Ovary (tissue), 7 donors: ENCODE measurements at regions not wholly inside any gene's neighbourhood (a gene's known extent, or its start where the extent isn't known, plus 50 kb on each side); places are given as distances from the start of the nearest gene placed in this dataset.

Experiments used
- DNase-seq, 5 donors: peaks; one replicate each; pipeline ENCODE4 v3.0.0-alpha.2; 2019 to 2020
- H3K27ac ChIP-seq, 2 donors: fragments of 200-600 bp; one replicate each; pipeline versions ENCODE4 v1.5.1 to v1.8.0; 2019 to 2022
- H3K27me3 ChIP-seq: fragments of 200-600 bp; one replicate; pipeline ENCODE4 v1.8.0; 2022
- H3K36me3 ChIP-seq: fragments of 200-600 bp; sonication (generic); one replicate; pipeline ENCODE4 v1.5.1; 2019
- H3K4me1 ChIP-seq: one replicate; pipeline ENCODE4 v1.8.1; 2013; ENCODE audit warnings: mild to moderate bottlenecking, moderate library complexity; ENCODE audit not compliant: insufficient read depth
- H3K4me3 ChIP-seq: fragments of 200-600 bp; sonication (generic); one replicate; pipeline ENCODE4 v1.5.1; 2017
- H3K9me3 ChIP-seq, 2 donors: fragments of 200-600 bp in 1 of 2; sonication (generic) in 1 of 2; one replicate each; pipeline versions ENCODE4 v1.5.1 to v1.8.1; 2013 to 2019; ENCODE audit warnings: mild to moderate bottlenecking in 1 of 2, moderate library complexity in 1 of 2
- EP300 ChIP-seq: sonication (generic); formaldehyde crosslinking; IDR thresholded peaks from one replicate; pipeline ENCODE4 v1.6.1; 2017; ENCODE audit warnings: antibody characterized with exemption
- POLR2A ChIP-seq: fragments of 450-650 bp; IDR thresholded peaks from one replicate; pipeline ENCODE4 v1.6.1; 2017; ENCODE audit warnings: antibody characterized with exemption, mild to moderate bottlenecking, moderate library complexity
- WGBS, 3 donors: extraction: QIAGEN DNeasy Blood & Tissue Kit in 1 of 3; methylation state at CpG; one replicate each; pipeline versions ENCODE4 v1.1.5 to v1.1.7; 2013 to 2017; 5-methylcytosine and 5-hydroxymethylcytosine counted together
- intact Hi-C, 4 donors: fragments of 100-400 bp; cut with DNase I; formaldehyde crosslinking; loops; one replicate each; pipeline versions ENCODE4 v1.11.0 to v1.15.1; 2022 to 2023
- TF ChIP-seq, protein P1 (sequence below), 3 donors: fragments of 450-650 bp in 2 of 3; fragments of 200-600 bp in 1 of 3; IDR thresholded peaks; one replicate each; pipeline versions ENCODE4 v1.5.1 to v1.8.0; 2016 to 2022; ENCODE audit warnings: antibody characterized with exemption in 3 of 3, mild to moderate bottlenecking in 1 of 3
- donor health status: DM: no; HTN: no; CAD: no; lungs with moderate emphysema.
- donor health status: DM: no; HTN: no; CAD: no.
- donor health status: Bipolar disorder and iron deficiency.
- donor health status: DM: no; HTN: no; CAD: no.
- donor health status: DM: yes; HTN: yes; CAD: no.

DNA sequence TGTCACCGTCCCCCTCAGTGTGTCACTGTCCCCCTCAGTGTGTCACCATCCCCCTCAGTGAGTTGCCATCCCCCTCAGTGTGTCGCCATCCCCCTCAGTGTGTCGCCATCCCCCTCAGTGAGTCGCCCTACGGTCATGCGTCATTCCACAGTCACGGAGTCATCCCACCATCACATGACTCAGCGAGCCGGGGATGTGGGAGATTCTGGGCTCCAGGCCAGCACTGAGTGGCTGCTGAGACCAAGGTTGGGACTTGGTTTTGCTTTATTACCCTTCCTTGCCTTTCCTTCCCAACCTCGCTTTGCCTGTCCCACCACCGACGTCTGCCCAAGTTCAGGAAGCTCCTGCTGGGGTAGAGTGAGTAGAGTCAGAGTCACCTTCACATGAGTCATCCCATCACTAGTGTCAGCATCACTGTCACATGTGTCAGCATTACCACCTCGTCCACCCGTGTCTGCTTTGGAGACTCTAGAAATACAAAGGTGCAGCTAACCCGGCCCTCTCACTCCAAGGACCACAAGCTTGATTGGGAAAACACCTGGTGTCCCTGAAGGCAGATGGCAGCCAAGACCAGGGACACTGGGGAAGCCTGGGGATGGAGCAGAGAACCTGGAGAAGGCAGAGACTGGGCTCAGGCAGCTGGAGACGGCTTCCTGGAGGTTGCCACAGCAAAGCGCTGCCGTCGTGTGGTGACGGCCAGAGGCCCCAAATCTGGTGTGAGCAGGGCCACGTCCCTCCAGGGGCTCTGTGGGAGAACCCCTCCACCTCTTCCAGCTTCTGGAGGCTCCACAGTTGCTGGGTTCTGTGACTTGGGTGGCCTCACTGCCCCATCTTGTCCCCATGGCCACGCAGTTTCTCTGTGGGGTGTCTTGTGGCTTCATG, 485.2 kb upstream of the SALL3 start:
- 74 to 79% (median 77%) methylated on average over 21 to 22 of the region's 22 CpGs for WGBS, 3 donors
- Histone ChIP-seq H3K9me3 (no peaks in the 10 kb centered on the region), H3K27ac (no peak overlapping the region), H3K4me1 (no peaks in the 10 kb centered on the region), H3K27me3 (no peaks in the 10 kb centered on the region), H3K36me3 (no peaks in the 10 kb centered on the region), H3K4me3 (no peak overlapping the region)
- TF ChIP-seq, protein P1, sequence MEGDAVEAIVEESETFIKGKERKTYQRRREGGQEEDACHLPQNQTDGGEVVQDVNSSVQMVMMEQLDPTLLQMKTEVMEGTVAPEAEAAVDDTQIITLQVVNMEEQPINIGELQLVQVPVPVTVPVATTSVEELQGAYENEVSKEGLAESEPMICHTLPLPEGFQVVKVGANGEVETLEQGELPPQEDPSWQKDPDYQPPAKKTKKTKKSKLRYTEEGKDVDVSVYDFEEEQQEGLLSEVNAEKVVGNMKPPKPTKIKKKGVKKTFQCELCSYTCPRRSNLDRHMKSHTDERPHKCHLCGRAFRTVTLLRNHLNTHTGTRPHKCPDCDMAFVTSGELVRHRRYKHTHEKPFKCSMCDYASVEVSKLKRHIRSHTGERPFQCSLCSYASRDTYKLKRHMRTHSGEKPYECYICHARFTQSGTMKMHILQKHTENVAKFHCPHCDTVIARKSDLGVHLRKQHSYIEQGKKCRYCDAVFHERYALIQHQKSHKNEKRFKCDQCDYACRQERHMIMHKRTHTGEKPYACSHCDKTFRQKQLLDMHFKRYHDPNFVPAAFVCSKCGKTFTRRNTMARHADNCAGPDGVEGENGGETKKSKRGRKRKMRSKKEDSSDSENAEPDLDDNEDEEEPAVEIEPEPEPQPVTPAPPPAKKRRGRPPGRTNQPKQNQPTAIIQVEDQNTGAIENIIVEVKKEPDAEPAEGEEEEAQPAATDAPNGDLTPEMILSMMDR (IDR thresholded peaks at IDR 0.05), result no peak
- TF ChIP-seq POLR2A (no peak), EP300 (no peak)
- no peak for DNase-seq
- intact Hi-C loops, result no loop called here

DNA sequence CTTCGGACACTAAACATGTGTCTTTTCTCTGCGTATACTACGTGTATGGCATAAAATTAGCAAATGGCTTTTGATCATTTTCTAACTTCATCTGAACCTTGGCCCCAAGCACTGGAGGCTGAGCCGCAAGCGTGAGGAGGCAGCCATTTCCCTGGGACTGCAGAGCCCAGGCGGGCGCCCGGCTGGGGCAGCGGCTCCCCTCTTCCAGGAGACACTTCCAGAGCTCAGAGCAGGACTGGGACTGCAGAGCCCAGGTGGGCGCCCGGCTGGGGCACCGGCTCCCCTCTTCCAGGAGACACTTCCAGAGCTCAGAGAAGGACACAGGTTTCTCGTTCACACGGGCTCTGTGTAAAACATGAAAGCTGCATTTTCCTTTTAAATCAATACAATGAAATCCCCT, 484.1 kb upstream of the SALL3 start:
- DNase-seq, result no peak
- Histone ChIP-seq H3K4me1 (no peaks in the 10 kb centered on the region), H3K36me3 (no peaks in the 10 kb centered on the region), H3K9me3 (no peaks in the 10 kb centered on the region), H3K27me3 (no peaks in the 10 kb centered on the region), H3K27ac (no peak overlapping the region), H3K4me3 (no peak overlapping the region)
- TF ChIP-seq POLR2A (no peak), EP300 (no peak)
- TF ChIP-seq, protein P1 (IDR thresholded peaks at IDR 0.05), result no peak
- intact Hi-C loops, result no loop called here
- WGBS, 3 donors, result 87 to 92% (median 89%) methylated on average over 14 of the region's 14 CpGs

DNA sequence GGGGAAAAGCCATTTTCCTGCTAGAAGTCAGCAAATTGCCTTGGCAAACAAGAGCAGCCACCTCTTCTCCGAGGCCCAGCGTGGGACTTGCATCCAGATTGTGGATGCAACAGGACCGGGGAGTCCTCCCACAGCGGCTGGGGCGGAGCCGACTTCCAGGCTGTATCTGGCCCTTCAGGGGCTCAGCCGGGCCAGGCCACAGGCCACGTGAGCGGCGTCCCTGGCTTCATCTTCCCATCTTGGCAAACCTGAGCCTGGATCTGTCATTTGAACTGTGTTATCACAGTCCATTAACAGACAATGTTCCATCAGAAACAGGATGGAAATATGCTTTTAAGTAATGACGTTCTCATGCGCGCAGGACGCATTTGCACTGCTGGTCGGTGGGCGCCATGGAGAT, 483.5 kb upstream of the SALL3 start:
- H3K36me3 ChIP-seq, result no peaks in the 10 kb centered on the region
- no peak overlapping the region for H3K27ac ChIP-seq
- intact Hi-C loops, result loop anchor here in 1 of 4 donors (1.0 kb wide), 1 partner anchor 26 kb away; no protein-coding TSS in a partner anchor
- H3K9me3 ChIP-seq, result no peaks in the 10 kb centered on the region
- H3K4me1 ChIP-seq, result no peaks in the 10 kb centered on the region
- TF ChIP-seq EP300, result no peak
- TF ChIP-seq, protein P1 (IDR thresholded peaks at IDR 0.05), result no peak
- no peak for TF ChIP-seq POLR2A
- no peaks in the 10 kb centered on the region for H3K27me3 ChIP-seq
- H3K4me3 ChIP-seq, result no peak overlapping the region
- DNase-seq, result no peak
- WGBS, 3 donors, result 70 to 76% (median 71%) methylated on average over 16 of the region's 16 CpGs

DNA sequence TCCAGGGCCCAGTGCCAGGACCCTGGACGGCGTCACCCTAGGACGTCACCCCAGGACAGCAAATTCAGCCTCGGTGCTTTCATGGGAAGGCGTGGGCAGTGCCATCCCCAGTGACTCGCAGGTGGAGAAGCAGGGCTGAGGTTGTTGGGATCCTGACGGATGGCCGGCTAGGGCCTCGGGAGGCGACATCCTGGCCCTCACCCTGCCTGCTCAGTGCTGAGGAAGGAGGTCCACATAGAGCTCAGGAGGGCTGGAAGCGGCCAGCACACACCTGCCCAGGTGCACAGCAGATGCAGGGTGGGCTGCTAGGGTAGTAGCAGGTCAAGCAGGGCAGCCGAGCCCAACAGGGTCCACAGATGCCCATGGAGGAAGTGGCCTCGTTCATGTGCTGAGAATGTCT, 482.0 kb upstream of the SALL3 start:
- no peak for DNase-seq
- H3K4me3 ChIP-seq, result no peak overlapping the region
- no peak for TF ChIP-seq POLR2A
- TF ChIP-seq EP300, result no peak
- TF ChIP-seq, protein P1 (IDR thresholded peaks at IDR 0.05), result no peak

More for the DNA sequence above, 482.0 kb upstream of the SALL3 start:
- Histone ChIP-seq H3K27me3 (no peaks in the 10 kb centered on the region), H3K4me1 (no peaks in the 10 kb centered on the region), H3K36me3 (no peaks in the 10 kb centered on the region), H3K27ac (no peak overlapping the region), H3K9me3 (no peaks in the 10 kb centered on the region)
- intact Hi-C loops, result no loop called here
- 57 to 70% (median 70%) methylated on average over 13 of the region's 13 CpGs for WGBS, 3 donors
